SIG-M5 treated with dmso at 0.1 percent for 504 hours (cell line): ENCODE measurements at regions not wholly inside any gene's neighbourhood (a gene's known extent, or its start where the extent isn't known, plus 50 kb on each side); places are given as distances from the start of the nearest gene placed in this dataset.

ENCODE experiments used
- DNase-seq: peaks from one replicate; lab custom pipeline; 2025; ENCODE audit not compliant: unreplicated experiment; lab: John Stamatoyannopoulos, UW

DNA sequence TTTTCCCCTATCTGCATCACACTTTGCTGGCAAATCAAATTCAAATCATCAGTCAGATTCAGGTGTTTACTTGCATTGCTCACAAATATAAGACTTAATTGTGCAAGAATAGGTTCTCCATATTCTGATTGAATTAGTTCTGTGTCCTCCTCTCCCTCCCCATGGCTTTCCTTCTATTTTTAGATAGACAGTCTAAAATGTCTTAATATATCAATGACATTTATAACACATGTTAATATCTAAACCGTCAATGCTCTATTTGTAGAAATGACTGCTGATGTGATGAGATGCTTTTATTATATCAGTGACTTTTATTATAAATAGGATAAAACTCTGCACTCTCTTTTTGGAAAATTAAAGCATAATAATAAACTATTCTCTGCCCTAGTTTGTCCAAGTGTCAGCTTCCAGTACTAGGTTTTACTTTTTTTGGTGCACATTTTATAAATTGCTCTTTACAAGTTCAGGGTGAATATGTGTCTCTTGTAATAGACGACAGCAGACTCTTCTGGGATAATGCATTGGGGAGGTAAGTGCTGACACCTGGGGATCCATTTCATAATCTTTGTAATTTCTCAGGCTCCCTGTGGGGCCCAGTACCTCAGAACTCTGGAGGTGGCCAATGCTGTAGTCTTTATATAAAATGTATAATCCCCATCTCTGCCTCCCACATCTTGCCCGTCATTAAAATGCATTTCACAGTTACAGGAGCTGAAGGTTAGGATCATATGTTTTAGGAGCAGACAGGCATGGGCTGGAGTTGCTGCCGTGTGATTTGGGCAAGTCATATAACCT lies 321.5 kb downstream of the BRINP1 start:
- DNase-seq, result no peak

DNA sequence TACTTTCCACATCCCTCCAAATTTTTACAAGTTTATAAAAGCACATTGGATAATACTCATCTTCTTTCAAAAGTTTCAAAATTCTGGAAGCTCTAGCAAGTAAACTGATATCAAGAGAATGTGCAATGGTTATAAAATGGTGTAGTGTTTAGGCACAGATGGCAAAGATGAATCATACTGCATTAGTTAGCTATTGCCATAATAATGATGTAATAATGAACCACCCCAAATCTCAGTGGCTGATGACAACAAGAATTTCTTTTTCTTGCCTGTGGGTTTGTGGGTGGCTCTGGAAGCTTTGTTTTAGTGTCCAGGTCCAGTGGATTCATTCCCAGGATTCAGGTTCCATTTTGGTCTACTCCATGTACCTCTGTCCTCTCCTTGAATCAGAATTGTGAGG lies 319.0 kb downstream of the BRINP1 start:
- DNase-seq, result no peak

GRCh38 chr9:119052339-119053030 lies 316.8 kb downstream of the BRINP1 start:
- no peak for DNase-seq

DNA sequence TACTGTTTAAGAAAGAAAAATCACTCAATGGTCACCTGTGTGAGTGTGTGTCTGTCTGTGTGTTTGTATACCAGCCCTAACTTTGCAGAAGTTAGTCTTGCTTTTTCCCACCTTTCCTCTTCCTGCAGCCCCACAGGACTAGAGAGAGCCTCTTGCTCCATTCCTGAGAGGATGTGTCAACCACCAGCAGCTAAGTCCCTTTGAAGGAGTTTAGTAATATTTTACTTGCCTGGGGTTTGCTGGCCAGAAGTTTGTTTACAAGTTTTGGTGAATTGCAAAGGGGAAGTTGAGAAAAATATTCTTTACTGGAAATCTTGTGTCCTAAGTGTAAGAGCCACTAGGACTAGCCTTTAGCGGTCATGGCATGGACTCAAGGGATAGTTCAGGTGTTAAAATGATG lies 316.2 kb downstream of the BRINP1 start:
- no peak for DNase-seq

GRCh38 chr9:119060629-119061385 lies 308.4 kb downstream of the BRINP1 start:
- DNase-seq, result no peak

DNA sequence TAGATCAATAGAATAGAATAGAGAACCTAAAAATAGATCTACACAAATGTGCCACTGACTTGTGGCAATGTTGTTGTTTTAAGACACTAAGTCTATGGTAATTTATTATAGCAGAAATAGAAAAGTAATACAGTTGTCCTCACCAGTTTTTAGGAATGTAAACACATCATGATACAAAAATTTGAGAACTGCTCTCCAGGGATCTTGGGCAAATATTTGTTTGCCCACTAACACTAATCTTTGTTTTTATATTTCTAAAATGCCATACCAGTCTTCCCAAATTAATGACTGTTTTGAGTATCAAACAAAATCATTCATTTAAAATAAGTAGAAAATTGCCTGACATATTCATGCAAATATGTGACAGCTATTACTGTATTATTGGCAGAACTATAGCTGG lies 297.6 kb downstream of the BRINP1 start:
- DNase-seq, result no peak

DNA sequence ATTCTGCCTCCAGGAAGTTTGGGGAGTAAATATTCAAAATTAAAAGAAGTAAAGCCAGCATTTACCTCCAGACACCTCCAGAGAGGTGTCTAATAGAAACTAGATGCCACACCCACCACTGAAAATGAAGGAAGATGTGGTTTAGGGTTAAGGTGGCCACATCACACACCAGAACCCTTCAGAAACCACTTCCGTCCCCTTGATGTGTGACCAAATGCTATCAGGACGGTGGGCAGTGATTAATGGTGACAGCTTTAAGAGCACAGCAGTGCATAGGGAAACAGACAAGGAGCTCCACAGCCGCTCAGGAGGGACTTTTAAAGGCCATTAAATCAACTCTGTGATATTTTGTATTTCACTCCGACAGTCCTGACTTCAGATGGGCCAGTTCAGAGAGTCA lies 295.2 kb downstream of the BRINP1 start:
- DNase-seq, result no peak

DNA sequence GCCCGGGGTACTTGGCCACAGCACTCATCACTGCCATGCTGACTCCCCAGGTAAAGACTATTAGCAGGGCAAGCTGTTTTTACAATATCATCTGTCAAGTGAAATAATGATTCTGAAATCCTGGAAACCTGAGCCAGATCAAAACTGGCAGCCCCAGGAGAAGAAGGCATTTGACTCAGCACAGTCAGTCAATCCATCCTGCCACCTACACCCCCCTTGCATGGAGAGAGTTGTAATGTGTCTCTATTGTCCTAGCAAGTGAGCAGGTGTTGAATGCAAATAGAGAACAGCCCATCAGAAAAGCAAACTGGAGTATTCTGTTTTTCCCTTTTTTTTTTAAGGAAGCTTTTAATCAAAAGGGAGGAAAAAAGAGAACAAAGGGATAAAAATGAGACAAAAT lies 291.2 kb downstream of the BRINP1 start:
- DNase-seq, result no peak

DNA sequence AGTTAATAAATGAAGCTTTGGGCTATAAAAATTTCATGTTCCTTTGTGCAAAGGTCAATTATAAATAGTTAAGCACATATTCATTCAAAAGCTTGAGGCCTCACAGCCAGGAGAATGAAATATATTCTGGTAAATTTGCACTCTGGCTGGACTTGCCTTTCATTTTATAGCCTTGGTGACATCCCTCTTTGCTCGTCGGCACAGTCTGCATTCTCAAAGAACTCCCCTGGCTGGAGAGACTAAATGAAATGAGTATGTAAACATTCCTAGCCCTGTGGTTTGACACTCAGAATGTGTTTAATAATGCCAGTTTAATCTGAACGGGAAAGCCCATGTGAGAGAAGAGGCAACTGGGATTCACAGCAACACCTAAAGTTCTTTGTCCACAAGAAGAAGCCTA lies 285.6 kb downstream of the BRINP1 start:
- no peak for DNase-seq

- DNase-seq, result no peak
These were observed 282.6 kb downstream of the BRINP1 start for GRCh38 chr9:119086590-119086989.

GRCh38 chr9:119088002-119088547 lies 281.2 kb downstream of the BRINP1 start:
- DNase-seq, result no peak

DNA sequence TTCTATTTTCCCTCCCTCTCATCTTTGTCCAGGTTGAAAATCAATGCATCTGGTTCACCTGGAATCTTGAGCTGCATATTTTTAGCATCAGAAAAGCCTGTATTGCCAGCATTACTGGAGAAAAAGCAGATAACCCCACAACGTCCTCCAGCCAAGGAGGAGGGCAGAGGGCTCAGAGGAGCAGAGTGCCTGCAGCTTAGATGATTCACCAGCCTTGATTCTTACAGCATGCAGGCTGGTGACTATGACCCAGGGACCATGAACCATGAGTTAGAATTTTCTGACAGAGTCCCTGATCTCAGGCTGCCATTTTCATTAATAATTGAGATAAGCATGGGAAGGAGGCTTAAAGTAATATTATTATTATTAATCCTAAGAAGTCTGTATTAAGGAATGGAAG lies 278.2 kb downstream of the BRINP1 start:
- no peak for DNase-seq

DNA sequence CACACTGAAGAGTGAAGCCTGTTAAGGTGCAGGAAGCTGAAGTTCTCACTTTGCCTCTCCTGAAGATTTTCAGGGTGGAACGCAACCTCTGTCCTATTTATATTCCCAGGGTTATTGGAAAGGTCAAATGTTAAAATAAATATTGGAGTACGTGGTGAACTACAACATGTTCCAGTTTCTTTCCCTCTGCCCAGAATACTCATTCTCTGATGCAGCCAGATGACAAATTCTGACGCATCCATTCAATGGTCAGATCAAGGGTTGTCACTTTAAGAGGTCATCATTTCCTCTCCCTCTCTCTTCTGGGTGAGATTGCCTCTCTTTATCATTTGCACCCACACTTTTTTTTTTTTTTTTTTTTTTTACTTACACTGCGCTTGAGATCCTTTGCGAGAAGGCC lies 277.1 kb downstream of the BRINP1 start:
- DNase-seq, result no peak

GRCh38 chr9:119094086-119094485 lies 275.1 kb downstream of the BRINP1 start:
- no peak for DNase-seq

GRCh38 chr9:119095072-119095471 lies 274.2 kb downstream of the BRINP1 start:
- no peak for DNase-seq

GRCh38 chr9:119101048-119101447 lies 268.2 kb downstream of the BRINP1 start:
- DNase-seq, result no peak

DNA sequence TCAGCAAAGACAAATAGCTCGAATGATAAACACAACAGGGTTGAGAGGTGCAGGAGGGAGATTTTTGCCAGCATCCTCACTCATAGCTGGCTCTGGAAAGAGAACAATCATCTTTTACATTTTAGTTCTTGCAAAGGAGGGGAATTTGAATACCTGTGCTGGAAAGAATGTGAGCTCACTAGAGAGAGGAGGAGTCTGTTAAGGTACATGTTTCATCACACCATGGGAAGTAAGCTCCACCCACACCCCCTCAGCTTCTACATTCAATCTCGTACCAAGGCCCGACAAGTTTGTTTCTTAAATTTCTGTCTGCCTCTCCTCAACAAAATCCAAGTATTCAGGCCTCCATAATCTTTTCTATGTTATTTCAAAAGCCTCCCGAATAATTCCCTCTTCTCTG lies 254.6 kb downstream of the BRINP1 start:
- DNase-seq, result no peak
